Neural cell (in vitro differentiated cells): ENCODE measurements at regions not wholly inside any gene's neighbourhood (a gene's known extent, or its start where the extent isn't known, plus 50 kb on each side); places are given as distances from the start of the nearest gene placed in this dataset.
A peak's percentile ranks its signal among the peaks of the same experiment; 100 is the strongest.

Experiments
- H2AFZ ChIP-seq: fragments of 200-600, 300-800 bp; sonication (generic), shearing (Covaris generic); 2 replicates; pipeline ENCODE4 v1.6.0; 2014; ENCODE audit warnings: low read depth, mild to moderate bottlenecking, antibody characterized with exemption, low read length, moderate library complexity
- H3F3A ChIP-seq: fragments of 200-600 bp; shearing (Covaris generic); 2 replicates; pipeline ENCODE4 v1.6.1; 2016; ENCODE audit warnings: mild to moderate bottlenecking, moderate library complexity, mixed read lengths, antibody characterized with exemption, low read length; ENCODE audit not compliant: insufficient read depth, poor library complexity, severe bottlenecking
- H3K27ac ChIP-seq: fragments of 200-600, 300-800 bp; sonication (generic), shearing (Covaris generic); 2 replicates; pipeline ENCODE4 v1.5.1; 2014; ENCODE audit warnings: mild to moderate bottlenecking, low read length, moderate library complexity
- H3K27me3 ChIP-seq: fragments of 300-800, 200-600 bp; sonication (generic), shearing (Covaris generic); 2 replicates; pipeline ENCODE4 v1.6.0; 2014; ENCODE audit warnings: mild to moderate bottlenecking, low read depth, low read length, moderate library complexity; ENCODE audit not compliant: insufficient read depth
- H3K36me3 ChIP-seq: fragments of 300-800, 200-600 bp; sonication (generic), shearing (Covaris generic); 2 replicates; pipeline ENCODE4 v1.5.1; 2014; ENCODE audit warnings: mild to moderate bottlenecking, antibody characterized with exemption, low read length, moderate library complexity; ENCODE audit not compliant: insufficient read depth
- H3K4me2 ChIP-seq: fragments of 300-800, 200-600 bp; sonication (generic), shearing (Covaris generic); 2 replicates; pipeline ENCODE4 v1.6.0; 2014; ENCODE audit warnings: mild to moderate bottlenecking, low read length
- H3K4me3 ChIP-seq: fragments of 300-800, 200-600 bp; sonication (generic), shearing (Covaris generic); 2 replicates; pipeline ENCODE4 v1.5.1; 2014; ENCODE audit warnings: mild to moderate bottlenecking, low read length, moderate library complexity
- H3K79me2 ChIP-seq: fragments of 200-600 bp; shearing (Covaris generic); replicated peaks from 2 replicates; pipeline ENCODE4 v1.6.0; 2014; ENCODE audit warnings: mild to moderate bottlenecking, low read length, moderate library complexity; ENCODE audit not compliant: insufficient read depth
- H3K9ac ChIP-seq: fragments of 300-800, 200-600 bp; sonication (generic), shearing (Covaris generic); 2 replicates; pipeline ENCODE4 v1.6.1; 2016; ENCODE audit warnings: mild to moderate bottlenecking, low read length, mixed read lengths
- H3K9me2 ChIP-seq: fragments of 200-600 bp; shearing (Covaris generic); 2 replicates; pipeline ENCODE4 v1.6.1; 2016; ENCODE audit warnings: mild to moderate bottlenecking, low read length, mixed read lengths; ENCODE audit not compliant: insufficient read depth
- H3K9me3 ChIP-seq: fragments of 200-600, 300-800 bp; sonication (generic), shearing (Covaris generic); 2 replicates; pipeline ENCODE4 v1.6.1; 2016; ENCODE audit warnings: mild to moderate bottlenecking, mixed run types, low read length, moderate library complexity, mixed read lengths
- H4K20me1 ChIP-seq: fragments of 200-600 bp; shearing (Covaris generic); 2 replicates; pipeline ENCODE4 v1.6.1; 2016; ENCODE audit warnings: mild to moderate bottlenecking, mixed run types; ENCODE audit not compliant: insufficient read depth
- EP300 ChIP-seq: fragments of 450-650 bp; conservative IDR thresholded peaks from 2 replicates; pipeline ENCODE4 v1.6.1; 2014; ENCODE audit warnings: antibody characterized with exemption, mild to moderate bottlenecking, moderate library complexity; ENCODE audit not compliant: poor library complexity, severe bottlenecking
- EZH2 ChIP-seq: fragments of 200-600, 300-800 bp; shearing (Covaris generic), sonication (generic); IDR thresholded peaks from 2 replicates; pipeline ENCODE4 v1.6.1; 2014; ENCODE audit warnings: antibody characterized with exemption, low read length, borderline replicate concordance, mild to moderate bottlenecking; ENCODE audit not compliant: insufficient read depth, poor library complexity, severe bottlenecking
- MXI1 ChIP-seq: fragments of 450-650 bp; conservative IDR thresholded peaks from 2 replicates; pipeline ENCODE4 v1.6.1; 2014; ENCODE audit warnings: antibody characterized with exemption, mild to moderate bottlenecking; ENCODE audit not compliant: poor library complexity, severe bottlenecking
- POLR2AphosphoS5 ChIP-seq: IDR thresholded peaks from 2 replicates; pipeline ENCODE4 v1.6.1; 2012
- RAD21 ChIP-seq: fragments of 450-650 bp; conservative IDR thresholded peaks from 2 replicates; pipeline ENCODE4 v1.6.1; 2014; ENCODE audit warnings: antibody characterized with exemption, mild to moderate bottlenecking, moderate library complexity
- SMC3 ChIP-seq: fragments of 450-650 bp; conservative IDR thresholded peaks from 2 replicates; pipeline ENCODE4 v1.6.1; 2014; ENCODE audit warnings: antibody characterized with exemption, mild to moderate bottlenecking, moderate library complexity; ENCODE audit not compliant: poor library complexity
- TAF1 ChIP-seq: IDR thresholded peaks from 2 replicates; pipeline ENCODE4 v1.6.1; 2012; ENCODE audit warnings: low read depth
- TF ChIP-seq, protein P1 (sequence below): fragments of 450-650 bp; IDR thresholded peaks from 2 replicates; pipeline ENCODE4 v1.5.1; 2014; ENCODE audit warnings: antibody characterized with exemption, mild to moderate bottlenecking, moderate library complexity; ENCODE audit not compliant: poor library complexity, severe bottlenecking
- TF ChIP-seq, protein P2 (sequence below): IDR thresholded peaks from 2 replicates; pipeline ENCODE4 v1.6.1; 2012; ENCODE audit warnings: borderline replicate concordance

DNA sequence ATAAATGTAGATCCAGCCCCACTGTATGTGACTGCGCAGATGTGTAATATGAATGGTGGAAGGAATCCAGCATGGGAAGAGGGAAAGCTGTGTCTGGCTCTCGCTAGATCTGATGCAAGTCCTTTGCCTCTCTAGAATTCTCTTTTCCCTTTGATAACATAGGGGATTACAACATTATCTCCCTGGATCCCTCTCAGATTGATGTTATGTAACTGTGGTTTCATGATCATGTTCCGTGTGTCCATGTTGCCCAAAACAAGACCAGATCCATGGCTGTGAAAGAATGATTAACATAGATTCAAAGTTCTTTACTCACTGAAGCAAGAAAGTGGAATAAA lies 184.0 kb upstream of the UBL3 start:
- no peaks in the 10 kb centered on the region for H3F3A ChIP-seq
- H3K4me3 ChIP-seq, result no peak overlapping the region
- no peaks in the 10 kb centered on the region for H4K20me1 ChIP-seq
- TF ChIP-seq TAF1, result no peak
- H3K36me3 ChIP-seq, result no peaks in the 10 kb centered on the region
- H2AFZ ChIP-seq, result no peak overlapping the region
- no peak overlapping the region for H3K27ac ChIP-seq
- no peaks in the 10 kb centered on the region for H3K27me3 ChIP-seq
- H3K9me2 ChIP-seq, result no peaks in the 10 kb centered on the region
- no peaks in the 10 kb centered on the region for H3K9me3 ChIP-seq
- H3K4me2 ChIP-seq, result no peak overlapping the region
- H3K79me2 ChIP-seq, result no peaks in the 10 kb centered on the region
- no peak overlapping the region for H3K9ac ChIP-seq

DNA sequence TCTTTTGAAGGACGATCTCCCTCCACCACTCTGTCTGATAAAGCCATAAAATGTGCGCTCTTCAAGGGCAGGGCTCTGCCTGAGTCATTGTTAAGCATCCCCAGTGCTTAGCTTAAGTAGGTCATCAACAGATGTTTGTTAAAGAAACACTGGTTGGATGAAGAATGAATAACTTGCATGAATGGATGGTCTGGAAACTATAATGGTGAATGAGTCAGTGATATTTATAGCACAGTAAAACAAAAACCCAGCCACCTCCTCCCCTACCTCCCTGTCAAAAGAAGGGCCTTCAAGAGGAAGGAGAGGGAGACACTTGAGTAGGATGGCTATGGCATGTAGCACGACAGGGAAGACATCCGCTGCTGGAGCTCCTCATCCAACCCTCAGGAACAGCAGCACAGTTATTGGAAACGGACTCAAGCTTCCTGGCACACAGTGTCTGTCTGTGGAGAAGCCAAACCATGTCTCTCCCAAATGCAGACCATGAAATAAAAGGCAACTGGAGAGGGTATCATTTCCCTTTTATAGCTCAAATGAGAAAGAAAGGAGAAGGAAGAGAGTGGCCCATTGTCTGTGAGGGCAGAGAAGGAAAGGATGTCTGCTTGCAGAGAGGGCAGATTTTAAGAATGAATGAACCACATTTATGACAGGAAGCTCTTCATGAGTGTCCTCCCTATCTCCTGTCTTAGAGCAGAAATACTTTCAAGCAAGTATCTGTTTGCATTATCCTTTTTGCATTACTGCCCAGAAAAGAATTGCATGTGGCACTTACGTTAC lies 183.5 kb upstream of the UBL3 start:
- Histone ChIP-seq H3F3A (no peaks in the 10 kb centered on the region), H3K79me2 (no peaks in the 10 kb centered on the region), H3K4me2 (no peak overlapping the region), H3K9me3 (no peaks in the 10 kb centered on the region), H2AFZ (no peak overlapping the region), H3K4me3 (no peak overlapping the region), H3K27ac (no peak overlapping the region), H3K9me2 (no peaks in the 10 kb centered on the region), H3K27me3 (no peaks in the 10 kb centered on the region), H4K20me1 (no peaks in the 10 kb centered on the region), H3K36me3 (no peaks in the 10 kb centered on the region), H3K9ac (no peak overlapping the region)
- TF ChIP-seq POLR2AphosphoS5, result no peak
- TF ChIP-seq TAF1, result no peak
- no peak for TF ChIP-seq EP300
- TF ChIP-seq, protein P1, sequence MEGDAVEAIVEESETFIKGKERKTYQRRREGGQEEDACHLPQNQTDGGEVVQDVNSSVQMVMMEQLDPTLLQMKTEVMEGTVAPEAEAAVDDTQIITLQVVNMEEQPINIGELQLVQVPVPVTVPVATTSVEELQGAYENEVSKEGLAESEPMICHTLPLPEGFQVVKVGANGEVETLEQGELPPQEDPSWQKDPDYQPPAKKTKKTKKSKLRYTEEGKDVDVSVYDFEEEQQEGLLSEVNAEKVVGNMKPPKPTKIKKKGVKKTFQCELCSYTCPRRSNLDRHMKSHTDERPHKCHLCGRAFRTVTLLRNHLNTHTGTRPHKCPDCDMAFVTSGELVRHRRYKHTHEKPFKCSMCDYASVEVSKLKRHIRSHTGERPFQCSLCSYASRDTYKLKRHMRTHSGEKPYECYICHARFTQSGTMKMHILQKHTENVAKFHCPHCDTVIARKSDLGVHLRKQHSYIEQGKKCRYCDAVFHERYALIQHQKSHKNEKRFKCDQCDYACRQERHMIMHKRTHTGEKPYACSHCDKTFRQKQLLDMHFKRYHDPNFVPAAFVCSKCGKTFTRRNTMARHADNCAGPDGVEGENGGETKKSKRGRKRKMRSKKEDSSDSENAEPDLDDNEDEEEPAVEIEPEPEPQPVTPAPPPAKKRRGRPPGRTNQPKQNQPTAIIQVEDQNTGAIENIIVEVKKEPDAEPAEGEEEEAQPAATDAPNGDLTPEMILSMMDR, result no peak
- TF ChIP-seq SMC3, result no peak
- TF ChIP-seq, protein P2, sequence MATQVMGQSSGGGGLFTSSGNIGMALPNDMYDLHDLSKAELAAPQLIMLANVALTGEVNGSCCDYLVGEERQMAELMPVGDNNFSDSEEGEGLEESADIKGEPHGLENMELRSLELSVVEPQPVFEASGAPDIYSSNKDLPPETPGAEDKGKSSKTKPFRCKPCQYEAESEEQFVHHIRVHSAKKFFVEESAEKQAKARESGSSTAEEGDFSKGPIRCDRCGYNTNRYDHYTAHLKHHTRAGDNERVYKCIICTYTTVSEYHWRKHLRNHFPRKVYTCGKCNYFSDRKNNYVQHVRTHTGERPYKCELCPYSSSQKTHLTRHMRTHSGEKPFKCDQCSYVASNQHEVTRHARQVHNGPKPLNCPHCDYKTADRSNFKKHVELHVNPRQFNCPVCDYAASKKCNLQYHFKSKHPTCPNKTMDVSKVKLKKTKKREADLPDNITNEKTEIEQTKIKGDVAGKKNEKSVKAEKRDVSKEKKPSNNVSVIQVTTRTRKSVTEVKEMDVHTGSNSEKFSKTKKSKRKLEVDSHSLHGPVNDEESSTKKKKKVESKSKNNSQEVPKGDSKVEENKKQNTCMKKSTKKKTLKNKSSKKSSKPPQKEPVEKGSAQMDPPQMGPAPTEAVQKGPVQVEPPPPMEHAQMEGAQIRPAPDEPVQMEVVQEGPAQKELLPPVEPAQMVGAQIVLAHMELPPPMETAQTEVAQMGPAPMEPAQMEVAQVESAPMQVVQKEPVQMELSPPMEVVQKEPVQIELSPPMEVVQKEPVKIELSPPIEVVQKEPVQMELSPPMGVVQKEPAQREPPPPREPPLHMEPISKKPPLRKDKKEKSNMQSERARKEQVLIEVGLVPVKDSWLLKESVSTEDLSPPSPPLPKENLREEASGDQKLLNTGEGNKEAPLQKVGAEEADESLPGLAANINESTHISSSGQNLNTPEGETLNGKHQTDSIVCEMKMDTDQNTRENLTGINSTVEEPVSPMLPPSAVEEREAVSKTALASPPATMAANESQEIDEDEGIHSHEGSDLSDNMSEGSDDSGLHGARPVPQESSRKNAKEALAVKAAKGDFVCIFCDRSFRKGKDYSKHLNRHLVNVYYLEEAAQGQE, result no peak
- no peak for TF ChIP-seq EZH2
- no peak for TF ChIP-seq MXI1
- TF ChIP-seq RAD21, result no peak

DNA sequence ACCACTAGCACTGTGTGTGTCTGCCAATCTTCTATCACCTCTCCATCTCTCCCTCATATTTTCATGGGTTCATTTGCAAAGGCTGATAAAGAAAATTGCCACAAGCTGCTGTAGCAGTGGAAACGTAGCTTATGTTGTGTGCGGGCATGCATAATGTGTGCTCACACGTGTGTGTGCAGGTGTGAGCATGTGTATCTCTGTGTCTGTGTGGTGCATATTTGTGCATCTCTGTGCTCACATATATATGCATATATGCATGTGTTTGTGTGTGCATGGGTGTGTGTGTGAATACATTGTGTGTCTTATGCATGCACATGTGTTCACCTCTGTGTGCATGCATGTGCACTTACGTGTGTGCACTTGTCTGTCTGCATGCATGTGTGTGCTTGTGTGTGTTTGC lies 181.8 kb upstream of the UBL3 start:
- no peak overlapping the region for H2AFZ ChIP-seq
- no peak overlapping the region for H3K27ac ChIP-seq
- no peaks in the 10 kb centered on the region for H3K27me3 ChIP-seq
- H3K9ac ChIP-seq, result no peak overlapping the region
- no peaks in the 10 kb centered on the region for H3F3A ChIP-seq
- H4K20me1 ChIP-seq, result no peaks in the 10 kb centered on the region
- no peak overlapping the region for H3K4me3 ChIP-seq
- H3K36me3 ChIP-seq, result no peaks in the 10 kb centered on the region
- no peaks in the 10 kb centered on the region for H3K9me3 ChIP-seq
- TF ChIP-seq POLR2AphosphoS5, result peak; percentile 8
- TF ChIP-seq RAD21, result no peak
- H3K4me2 ChIP-seq, result no peak overlapping the region
- H3K9me2 ChIP-seq, result no peaks in the 10 kb centered on the region
- H3K79me2 ChIP-seq, result no peaks in the 10 kb centered on the region
